Endothelial cell of umbilical vein (primary cell): ENCODE measurements at regions not wholly inside any gene's neighbourhood (a gene's known extent, or its start where the extent isn't known, plus 50 kb on each side); places are given as distances from the start of the nearest gene placed in this dataset.

Experiments
- BruUV-seq: library from RNA; stranded (reverse); fragments of 400-500 nt; replicated peaks from 2 replicates; lab custom pipeline; 2021; lab: Mats Ljungman, UMichigan
- CTCF ChIA-PET: fragments of 300-600, 350-600 bp; sonication (Branson Sonifier 250); formaldehyde crosslinking; loops from one replicate; lab custom pipeline; 2021; ENCODE audit warnings: antibody characterized with exemption, inconsistent platforms; lab: Charles Lee
- POLR2A ChIA-PET: fragments of 300-600, 350-600 bp; sonication (Branson Sonifier 250); formaldehyde crosslinking; loops from one replicate; lab custom pipeline; 2021; ENCODE audit warnings: antibody characterized with exemption, inconsistent platforms; lab: Charles Lee
- DNase-seq: peaks from one replicate; pipeline ENCODE4 v3.0.0-alpha.2; 2011; ENCODE audit warnings: low read depth, low spot score
- FAIRE-seq: peaks from 2 replicates; lab custom pipeline; 2011; peaks lifted over from hg19 to GRCh38; lab: Jason Lieb, UNC
- H2AFZ ChIP-seq: 2 replicates; pipeline ENCODE4 v1.6.0; 2012; ENCODE audit warnings: low read depth, low read length, control low read depth, inconsistent platforms
- H3K27ac ChIP-seq: 2 replicates; pipeline ENCODE4 v1.5.1; 2011; ENCODE audit warnings: low read depth, mild to moderate bottlenecking, control low read depth, low read length, moderate library complexity; ENCODE audit not compliant: insufficient read depth
- H3K27me3 ChIP-seq, 2 experiments: 2 replicates each; pipeline versions ENCODE4 v1.6.0 to v1.6.1; 2011; ENCODE audit warnings: low read length in 2 of 2, mixed read lengths in 1 of 2; ENCODE audit not compliant: control insufficient read depth in 2 of 2, insufficient read depth in 2 of 2
- H3K36me3 ChIP-seq, 2 experiments: 2 replicates in 1 of 2; 3 replicates in 1 of 2; pipeline ENCODE4 v1.5.1; 2011; ENCODE audit warnings: low read length in 2 of 2, mild to moderate bottlenecking in 1 of 2, moderate library complexity in 1 of 2; ENCODE audit not compliant: control insufficient read depth in 2 of 2, insufficient read depth in 2 of 2; ENCODE audit errors: extremely low read depth in 1 of 2
- H3K4me1 ChIP-seq: 3 replicates; pipeline ENCODE4 v1.5.1; 2011; ENCODE audit warnings: mild to moderate bottlenecking, low read length; ENCODE audit not compliant: control insufficient read depth, insufficient read depth; ENCODE audit errors: extremely low read depth
- H3K4me2 ChIP-seq: 2 replicates; pipeline ENCODE4 v1.6.1; 2011; ENCODE audit warnings: low read length, control low read depth, mixed read lengths; ENCODE audit not compliant: insufficient read depth
- H3K4me3 ChIP-seq, 3 experiments: fragments of 200-600 bp in 1 of 3; sonication (generic), shearing (Covaris generic) in 1 of 3; replicated peaks in 1 of 3; 2 replicates each; pipeline ENCODE4 v1.5.1; 2011 to 2016; ENCODE audit warnings: control low read depth in 3 of 3, low read length in 3 of 3, mild to moderate bottlenecking in 2 of 3, inconsistent platforms in 1 of 3, low read depth in 1 of 3, moderate library complexity in 1 of 3; ENCODE audit not compliant: insufficient read depth in 1 of 3
- H3K79me2 ChIP-seq: 2 replicates; pipeline ENCODE4 v1.6.0; 2012; ENCODE audit warnings: low read length, inconsistent platforms; ENCODE audit not compliant: control insufficient read depth, insufficient read depth
- H3K9ac ChIP-seq: replicated peaks from 2 replicates; pipeline ENCODE3; 2011; ENCODE audit warnings: low read length, control low read depth; ENCODE audit not compliant: insufficient read depth; ENCODE audit errors: extremely low read depth
- H3K9me1 ChIP-seq: replicated peaks from 3 replicates; pipeline ENCODE4 v1.6.0; 2011; ENCODE audit warnings: mild to moderate bottlenecking, low read length; ENCODE audit not compliant: control insufficient read depth, insufficient read depth; ENCODE audit errors: extremely low read depth
- H3K9me3 ChIP-seq: replicated peaks from 2 replicates; pipeline ENCODE4 v1.5.1; 2012; ENCODE audit warnings: low read length, inconsistent platforms; ENCODE audit not compliant: control insufficient read depth, insufficient read depth
- H4K20me1 ChIP-seq: replicated peaks from 2 replicates; pipeline ENCODE3; 2011; ENCODE audit warnings: mild to moderate bottlenecking, low read length; ENCODE audit not compliant: control insufficient read depth, insufficient read depth; ENCODE audit errors: extremely low read depth
- EZH2 ChIP-seq: IDR thresholded peaks from 2 replicates; pipeline ENCODE4 v1.6.1; 2012; ENCODE audit warnings: borderline replicate concordance, low read depth, mild to moderate bottlenecking, moderate library complexity, low read length, inconsistent platforms; ENCODE audit not compliant: severe bottlenecking
- FOS ChIP-seq: IDR thresholded peaks from 2 replicates; pipeline ENCODE4 v1.6.1; 2011; ENCODE audit warnings: mild to moderate bottlenecking, low read length, moderate library complexity, borderline replicate concordance; ENCODE audit not compliant: insufficient read depth
- GATA2 ChIP-seq: IDR thresholded peaks from 2 replicates; pipeline ENCODE4 v1.7.0; 2011; ENCODE audit warnings: low read depth, mild to moderate bottlenecking, moderate library complexity, mixed read lengths, low read length; ENCODE audit not compliant: insufficient read length, insufficient read depth
- JUN ChIP-seq: IDR thresholded peaks from 2 replicates; pipeline ENCODE4 v1.6.1; 2011; ENCODE audit warnings: borderline replicate concordance, low read depth; ENCODE audit not compliant: insufficient read length, insufficient read depth
- MYC ChIP-seq: IDR thresholded peaks from one replicate; pipeline ENCODE4 v1.6.1; 2011; ENCODE audit warnings: mild to moderate bottlenecking, low read depth, low read length
- POLR2A ChIP-seq: IDR thresholded peaks from 2 replicates; pipeline ENCODE4 v1.6.1; 2012; ENCODE audit warnings: low read depth, mild to moderate bottlenecking, control low read depth, low read length
- POLR2AphosphoS5 ChIP-seq: IDR thresholded peaks from 2 replicates; pipeline ENCODE4 v1.6.1; 2012; ENCODE audit warnings: low read depth, mild to moderate bottlenecking, control low read depth, low read length, moderate library complexity; ENCODE audit not compliant: insufficient read depth
- dilution Hi-C: fragments of 300-500 bp; cut with MboI; formaldehyde crosslinking; loops from one replicate; pipeline ENCODE4 v1.15.0; 2019; ENCODE audit warnings: low sequenced_read_pairs; ENCODE audit not compliant: extremely low pct_ligation_motif_present
- intact Hi-C: fragments of 100-400 bp; cut with micrococcal nuclease; formaldehyde crosslinking; loops from one replicate; pipeline ENCODE4 v1.10.0; 2022
- TF ChIP-seq, protein P1 (sequence below), 2 donors: IDR thresholded peaks; 1 replicate in 1 of 2; 2 replicates in 1 of 2; pipeline ENCODE4 v1.5.1; 2011; ENCODE audit warnings: low read length in 2 of 2, mild to moderate bottlenecking in 2 of 2, moderate library complexity in 2 of 2, control low read depth in 1 of 2, inconsistent platforms in 1 of 2, low read depth in 1 of 2; ENCODE audit not compliant: insufficient read depth in 1 of 2; ENCODE audit errors: extremely low read depth in 1 of 2
- TF ChIP-seq, protein P2 (sequence below): IDR thresholded peaks from 2 replicates; pipeline ENCODE4 v1.6.1; 2011; ENCODE audit not compliant: insufficient read depth, insufficient read length

DNA sequence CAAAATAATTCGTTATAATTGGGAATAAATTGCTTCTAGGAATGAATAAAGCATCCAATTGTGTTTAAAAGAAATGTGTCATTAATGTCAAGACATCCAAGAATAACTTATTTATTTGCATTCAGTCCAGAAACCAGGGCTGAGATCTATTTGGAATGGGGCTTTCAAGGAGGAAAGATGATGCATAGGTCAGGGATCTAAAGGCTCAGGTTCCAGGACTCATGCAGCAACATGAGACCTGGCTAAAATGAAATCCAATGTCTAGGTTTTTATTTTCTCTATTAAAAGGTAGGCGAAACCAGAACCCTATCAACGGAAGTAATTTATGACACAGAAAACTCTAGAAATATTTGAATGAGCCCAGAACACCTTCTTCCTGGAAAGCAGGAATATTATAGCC, 376.8 kb downstream of the SEC16B start:
- CTCF ChIA-PET, result no interaction called here
- FAIRE-seq (no peak), DNase-seq (no peak)
- H4K20me1 ChIP-seq, result no peaks in the 10 kb centered on the region
- no peak overlapping the region for H3K27ac ChIP-seq
- no peak overlapping the region for H3K4me2 ChIP-seq
- no peak overlapping the region for H2AFZ ChIP-seq
- TF ChIP-seq, protein P1, sequence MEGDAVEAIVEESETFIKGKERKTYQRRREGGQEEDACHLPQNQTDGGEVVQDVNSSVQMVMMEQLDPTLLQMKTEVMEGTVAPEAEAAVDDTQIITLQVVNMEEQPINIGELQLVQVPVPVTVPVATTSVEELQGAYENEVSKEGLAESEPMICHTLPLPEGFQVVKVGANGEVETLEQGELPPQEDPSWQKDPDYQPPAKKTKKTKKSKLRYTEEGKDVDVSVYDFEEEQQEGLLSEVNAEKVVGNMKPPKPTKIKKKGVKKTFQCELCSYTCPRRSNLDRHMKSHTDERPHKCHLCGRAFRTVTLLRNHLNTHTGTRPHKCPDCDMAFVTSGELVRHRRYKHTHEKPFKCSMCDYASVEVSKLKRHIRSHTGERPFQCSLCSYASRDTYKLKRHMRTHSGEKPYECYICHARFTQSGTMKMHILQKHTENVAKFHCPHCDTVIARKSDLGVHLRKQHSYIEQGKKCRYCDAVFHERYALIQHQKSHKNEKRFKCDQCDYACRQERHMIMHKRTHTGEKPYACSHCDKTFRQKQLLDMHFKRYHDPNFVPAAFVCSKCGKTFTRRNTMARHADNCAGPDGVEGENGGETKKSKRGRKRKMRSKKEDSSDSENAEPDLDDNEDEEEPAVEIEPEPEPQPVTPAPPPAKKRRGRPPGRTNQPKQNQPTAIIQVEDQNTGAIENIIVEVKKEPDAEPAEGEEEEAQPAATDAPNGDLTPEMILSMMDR (IDR thresholded peaks at IDR 0.05; ENCODE audit: extremely low read depth in 1 of 2, insufficient read depth in 1 of 2, low read depth in 1 of 2, low read length in 2 of 2), result no peak
- TF ChIP-seq EZH2 (no peak), POLR2A (no peak), MYC (no peak), JUN (no peak), FOS (no peak), POLR2AphosphoS5 (no peak), GATA2 (no peak)
- TF ChIP-seq, protein P2, sequence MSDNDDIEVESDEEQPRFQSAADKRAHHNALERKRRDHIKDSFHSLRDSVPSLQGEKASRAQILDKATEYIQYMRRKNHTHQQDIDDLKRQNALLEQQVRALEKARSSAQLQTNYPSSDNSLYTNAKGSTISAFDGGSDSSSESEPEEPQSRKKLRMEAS, result no peak
- POLR2A ChIA-PET, result no interaction called here
- no peaks in the 10 kb centered on the region for H3K79me2 ChIP-seq
- no peak overlapping the region for H3K4me3 ChIP-seq
- H3K9me3 ChIP-seq, result no peaks in the 10 kb centered on the region
- no peaks in the 10 kb centered on the region for H3K36me3 ChIP-seq
- H3K9ac ChIP-seq, result no peak overlapping the region
- H3K9me1 ChIP-seq, result no peaks in the 10 kb centered on the region
- no peaks in the 10 kb centered on the region for H3K4me1 ChIP-seq
- peaks cover 0 to 2% of the 10 kb centered on the region in 2 experiments for H3K27me3 ChIP-seq
- dilution Hi-C loops, result no loop called here
- BruUV-seq, result no TSS peak
- intact Hi-C loops, result loop anchor here (10.0 kb wide), 1 partner anchor 352 kb away; no protein-coding TSS in a partner anchor
